ENCODE measurements at regions not wholly inside any gene's neighbourhood (a gene's known extent, or its start where the extent isn't known, plus 50 kb on each side); places are given as distances from the start of the nearest gene placed in this dataset.

DNA sequence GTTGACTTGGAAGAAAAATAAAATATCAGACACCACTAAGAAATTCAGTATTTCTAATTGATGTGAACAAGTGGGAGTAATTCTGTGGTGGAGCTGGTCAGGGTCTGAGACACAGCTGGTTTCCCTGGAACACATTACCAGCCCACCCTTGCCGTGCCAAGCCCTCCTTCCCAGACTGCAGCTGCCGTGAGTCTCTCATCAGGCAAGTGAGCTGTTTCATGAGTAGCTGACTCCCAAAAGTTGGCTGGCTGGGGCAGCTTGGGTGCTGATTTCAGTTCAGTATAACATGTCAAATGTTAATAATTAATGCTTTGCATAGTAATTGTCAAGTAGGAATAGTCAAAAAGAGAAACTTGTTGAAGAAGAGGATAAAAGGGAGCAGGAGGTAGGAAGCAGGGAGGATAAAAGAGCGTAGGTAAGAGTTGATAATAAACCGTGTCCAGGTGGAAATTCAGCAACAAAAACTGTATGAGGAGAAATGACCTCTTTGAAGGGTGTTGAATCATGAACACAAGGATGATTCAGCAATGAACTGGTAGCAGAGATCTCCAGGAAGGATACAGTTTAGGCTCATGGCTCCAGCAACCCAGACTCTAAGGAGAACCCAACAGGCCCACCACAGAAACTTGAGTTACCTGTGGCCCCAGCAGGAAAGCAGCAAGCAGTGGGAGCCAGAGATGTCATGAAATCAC is 110.9 kb upstream of the SSTR4 start:
- Histone ChIP-seq H3K36me3 (replicated peaks; ENCODE audit: low read depth, low read length) (no peaks in the 10 kb centered on the region), H3K9me3 (ENCODE audit: insufficient read depth, low read length) (no peaks in the 10 kb centered on the region), H4K20me1 (ENCODE audit: insufficient read depth, low read length) (no peaks in the 10 kb centered on the region), H3K27me3 (ENCODE audit: low read depth, low read length) (peaks cover 10% of the 10 kb centered on the region; the same call in 1 of the 2 replicates), H3K4me1 (ENCODE audit: low read length) (no peaks in the 10 kb centered on the region), H2AFZ (ENCODE audit: low read depth, low read length) (no peak overlapping the region), H3K9ac (ENCODE audit: low read length) (no peak overlapping the region), H3K79me2 (ENCODE audit: low read length) (no peaks in the 10 kb centered on the region), H3K4me3 (ENCODE audit: low read length) (no peak overlapping the region), H3K27ac (ENCODE audit: low read length) (no peak overlapping the region), H3K4me2 (ENCODE audit: low read length) (no peak overlapping the region)
- TF ChIP-seq, protein P1, sequence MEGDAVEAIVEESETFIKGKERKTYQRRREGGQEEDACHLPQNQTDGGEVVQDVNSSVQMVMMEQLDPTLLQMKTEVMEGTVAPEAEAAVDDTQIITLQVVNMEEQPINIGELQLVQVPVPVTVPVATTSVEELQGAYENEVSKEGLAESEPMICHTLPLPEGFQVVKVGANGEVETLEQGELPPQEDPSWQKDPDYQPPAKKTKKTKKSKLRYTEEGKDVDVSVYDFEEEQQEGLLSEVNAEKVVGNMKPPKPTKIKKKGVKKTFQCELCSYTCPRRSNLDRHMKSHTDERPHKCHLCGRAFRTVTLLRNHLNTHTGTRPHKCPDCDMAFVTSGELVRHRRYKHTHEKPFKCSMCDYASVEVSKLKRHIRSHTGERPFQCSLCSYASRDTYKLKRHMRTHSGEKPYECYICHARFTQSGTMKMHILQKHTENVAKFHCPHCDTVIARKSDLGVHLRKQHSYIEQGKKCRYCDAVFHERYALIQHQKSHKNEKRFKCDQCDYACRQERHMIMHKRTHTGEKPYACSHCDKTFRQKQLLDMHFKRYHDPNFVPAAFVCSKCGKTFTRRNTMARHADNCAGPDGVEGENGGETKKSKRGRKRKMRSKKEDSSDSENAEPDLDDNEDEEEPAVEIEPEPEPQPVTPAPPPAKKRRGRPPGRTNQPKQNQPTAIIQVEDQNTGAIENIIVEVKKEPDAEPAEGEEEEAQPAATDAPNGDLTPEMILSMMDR (IDR thresholded peaks at IDR 0.05; ENCODE audit: low read depth, low read length): no peak
- TF ChIP-seq EZH2phosphoT487 (IDR thresholded peaks at IDR 0.05; ENCODE audit: low read depth): no peak

GRCh38 chr20:22924949-22925612 is 110.0 kb upstream of the SSTR4 start:
- Histone ChIP-seq H3K36me3 (replicated peaks; ENCODE audit: low read depth, low read length) (no peaks in the 10 kb centered on the region), H2AFZ (ENCODE audit: low read depth, low read length) (no peak overlapping the region), H3K4me2 (ENCODE audit: low read length) (no peak overlapping the region), H3K4me1 (ENCODE audit: low read length) (no peaks in the 10 kb centered on the region), H4K20me1 (ENCODE audit: insufficient read depth, low read length) (no peaks in the 10 kb centered on the region), H3K27me3 (ENCODE audit: low read depth, low read length) (peaks cover 10% of the 10 kb centered on the region; the same call in 1 of the 2 replicates), H3K9ac (ENCODE audit: low read length) (no peak overlapping the region), H3K4me3 (ENCODE audit: low read length) (no peak overlapping the region), H3K27ac (ENCODE audit: low read length) (no peak overlapping the region), H3K9me3 (ENCODE audit: insufficient read depth, low read length) (no peaks in the 10 kb centered on the region), H3K79me2 (ENCODE audit: low read length) (no peaks in the 10 kb centered on the region)
- no peak for TF ChIP-seq EZH2phosphoT487 (IDR thresholded peaks at IDR 0.05; ENCODE audit: low read depth)
- TF ChIP-seq, protein P1 (IDR thresholded peaks at IDR 0.05; ENCODE audit: low read depth, low read length): no peak

DNA sequence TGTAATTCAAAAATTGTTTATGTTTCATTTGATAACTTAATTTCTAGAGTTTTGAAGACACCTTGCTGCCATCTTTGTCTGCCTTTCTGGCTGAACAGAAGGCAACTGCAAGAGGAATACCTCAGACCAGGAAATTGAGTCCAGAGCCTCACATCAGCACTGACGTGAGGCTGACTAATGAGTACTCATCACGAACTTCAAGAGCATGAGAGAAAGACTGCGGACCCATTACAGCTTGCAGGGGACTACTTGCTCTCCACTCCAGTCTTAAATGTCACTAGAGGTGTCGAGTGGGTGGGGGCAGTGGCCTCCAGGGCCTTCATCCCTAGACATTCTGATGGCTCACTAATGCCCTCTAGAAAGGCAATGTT is 109.5 kb upstream of the SSTR4 start:
- H3K36me3 ChIP-seq (replicated peaks; ENCODE audit: low read depth, low read length): no peaks in the 10 kb centered on the region
- H2AFZ ChIP-seq (ENCODE audit: low read depth, low read length): no peak overlapping the region
- H3K9ac ChIP-seq (ENCODE audit: low read length): no peak overlapping the region
- no peaks in the 10 kb centered on the region for H3K9me3 ChIP-seq (ENCODE audit: insufficient read depth, low read length)
- no peaks in the 10 kb centered on the region for H3K4me1 ChIP-seq (ENCODE audit: low read length)
- H3K4me3 ChIP-seq (ENCODE audit: low read length): no peak overlapping the region
- no peaks in the 10 kb centered on the region for H4K20me1 ChIP-seq (ENCODE audit: insufficient read depth, low read length)
- H3K27ac ChIP-seq (ENCODE audit: low read length): no peak overlapping the region
- H3K27me3 ChIP-seq (ENCODE audit: low read depth, low read length): peaks cover 10% of the 10 kb centered on the region; the same call in 1 of the 2 replicates
- H3K79me2 ChIP-seq (ENCODE audit: low read length): no peaks in the 10 kb centered on the region
- no peak overlapping the region for H3K4me2 ChIP-seq (ENCODE audit: low read length)
- TF ChIP-seq EZH2phosphoT487 (IDR thresholded peaks at IDR 0.05; ENCODE audit: low read depth): no peak
- TF ChIP-seq, protein P1 (IDR thresholded peaks at IDR 0.05; ENCODE audit: low read depth, low read length): no peak

DNA sequence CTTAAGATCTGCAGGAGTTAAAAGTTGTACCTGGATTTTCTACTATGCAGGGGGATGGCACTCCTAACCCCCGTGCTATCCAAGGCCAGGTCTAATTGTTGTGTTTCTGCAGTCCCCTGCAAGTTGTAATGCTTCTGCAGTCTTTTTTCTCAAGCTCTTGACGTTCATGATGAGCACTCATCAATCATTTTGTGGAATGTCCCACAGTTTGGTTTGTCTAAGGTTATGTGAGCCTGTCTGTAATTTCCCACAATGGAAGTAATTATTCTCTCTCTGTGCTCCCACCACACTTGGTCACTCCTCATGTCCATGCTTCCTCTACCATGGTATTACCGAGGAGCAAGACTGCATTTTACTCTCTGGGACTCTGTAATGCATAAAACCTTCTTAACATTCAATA is 107.6 kb upstream of the SSTR4 start:
- no peak overlapping the region for H3K4me3 ChIP-seq (ENCODE audit: low read length)
- H3K36me3 ChIP-seq (replicated peaks; ENCODE audit: low read depth, low read length): no peaks in the 10 kb centered on the region
- no peak for TF ChIP-seq EZH2phosphoT487 (IDR thresholded peaks at IDR 0.05; ENCODE audit: low read depth)
- TF ChIP-seq, protein P1 (IDR thresholded peaks at IDR 0.05; ENCODE audit: low read depth, low read length): no peak
- peaks cover 10% of the 10 kb centered on the region; the same call in 1 of the 2 replicates for H3K27me3 ChIP-seq (ENCODE audit: low read depth, low read length)
- no peaks in the 10 kb centered on the region for H3K79me2 ChIP-seq (ENCODE audit: low read length)
- no peaks in the 10 kb centered on the region for H4K20me1 ChIP-seq (ENCODE audit: insufficient read depth, low read length)
- H2AFZ ChIP-seq (ENCODE audit: low read depth, low read length): no peak overlapping the region
- H3K9ac ChIP-seq (ENCODE audit: low read length): no peak overlapping the region
- H3K4me1 ChIP-seq (ENCODE audit: low read length): no peaks in the 10 kb centered on the region
- no peak overlapping the region for H3K27ac ChIP-seq (ENCODE audit: low read length)
- H3K9me3 ChIP-seq (ENCODE audit: insufficient read depth, low read length): no peaks in the 10 kb centered on the region
- no peak overlapping the region for H3K4me2 ChIP-seq (ENCODE audit: low read length)

All from OCI-LY3 (cell line).